SU-DHL-6 (cell line): ENCODE measurements at regions not wholly inside any gene's neighbourhood (a gene's known extent, or its start where the extent isn't known, plus 50 kb on each side); places are given as distances from the start of the nearest gene placed in this dataset.

Experiments used
- CTCF ChIP-seq: fragments of 200-600 bp; sonication (generic); IDR thresholded peaks from one replicate; pipeline ENCODE4 v1.5.1; 2017; ENCODE audit warnings: antibody characterized with exemption, mild to moderate bottlenecking, low read length, moderate library complexity; ENCODE audit not compliant: insufficient read depth, poor library complexity, severe bottlenecking
- EZH2phosphoT487 ChIP-seq: fragments of 200-600 bp; sonication (generic), shearing (Covaris generic); conservative IDR thresholded peaks from 2 replicates; pipeline ENCODE4 v1.6.1; 2018; ENCODE audit warnings: mild to moderate bottlenecking, antibody characterized with exemption, low read length, moderate library complexity, mixed read lengths

- TF ChIP-seq CTCF = no peak
- TF ChIP-seq EZH2phosphoT487 = no peak
Measured at GRCh38 chr15:62506217-62506805, 341.2 kb upstream of the C2CD4B start.
